GM12878 (cell line): ENCODE measurements at regions not wholly inside any gene's neighbourhood (a gene's known extent, or its start where the extent isn't known, plus 50 kb on each side); places are given as distances from the start of the nearest gene placed in this dataset.

Experiments
- ATAC-seq: fragments of 200-7000 bp; cut with Tn5 transposase; 3 replicates; pipeline ENCODE4 v1.9.1; 2020; ENCODE audit warnings: mild to moderate bottlenecking, moderate library complexity
- BruUV-seq: library from RNA; stranded (reverse); fragments of 400-500 nt; replicated peaks from 2 replicates; lab custom pipeline; 2021; lab: Mats Ljungman, UMichigan
- CTCF ChIA-PET: fragments of 300-600 bp; sonication (Branson Sonifier 250); formaldehyde crosslinking; extraction: SDS; loops from one replicate; lab custom pipeline; 2021; ENCODE audit warnings: inconsistent platforms; lab: Yijun Ruan, JAX
- POLR2A ChIA-PET: fragments of 350-600 bp; formaldehyde crosslinking; extraction: SDS; loops from one replicate; lab custom pipeline; 2021; ENCODE audit warnings: inconsistent platforms; lab: Charles Lee
- RAD21 ChIA-PET: fragments of 300-600 bp; sonication (Branson Sonifier 250); formaldehyde crosslinking; loops from one replicate; lab custom pipeline; 2023; ENCODE audit warnings: antibody characterized with exemption; ENCODE audit not compliant: unreplicated experiment; lab: Charles Lee
- SMC1A ChIA-PET: fragments of 300-600 bp; sonication (Branson Sonifier 250); formaldehyde crosslinking; loops from one replicate; lab custom pipeline; 2023; ENCODE audit not compliant: unreplicated experiment, uncharacterized antibody; lab: Charles Lee
- DNase-seq: peaks from one replicate; pipeline ENCODE4 v3.0.0-alpha.2; 2011; ENCODE audit warnings: low read depth, low spot score
- FAIRE-seq: peaks from 3 replicates; lab custom pipeline; 2011; peaks lifted over from hg19 to GRCh38; lab: Jason Lieb, UNC
- H2AFZ ChIP-seq: 2 replicates; pipeline ENCODE4 v1.6.0; 2011; ENCODE audit warnings: low read depth, low read length, control low read depth; ENCODE audit not compliant: control insufficient read depth
- H3K27ac ChIP-seq: 2 replicates; pipeline ENCODE4 v1.5.1; 2011; ENCODE audit warnings: control low read depth; ENCODE audit not compliant: control insufficient read depth, insufficient read depth
- H3K27me3 ChIP-seq, 2 experiments: replicated peaks in 1 of 2; 2 replicates each; pipeline versions ENCODE4 v1.6.0 to v1.6.1; 2011; ENCODE audit warnings: low read length in 1 of 2; ENCODE audit not compliant: control insufficient read depth in 2 of 2, insufficient read depth in 2 of 2
- H3K36me3 ChIP-seq, 2 experiments: 2 replicates each; pipeline ENCODE4 v1.5.1; 2011; ENCODE audit warnings: low read length in 1 of 2; ENCODE audit not compliant: control insufficient read depth in 2 of 2, insufficient read depth in 2 of 2
- H3K4me1 ChIP-seq: 2 replicates; pipeline ENCODE4 v1.6.1; 2011; ENCODE audit warnings: mild to moderate bottlenecking, low read length, moderate library complexity, mixed read lengths; ENCODE audit not compliant: control insufficient read depth, insufficient read depth
- H3K4me2 ChIP-seq: 2 replicates; pipeline ENCODE4 v1.6.0; 2011; ENCODE audit warnings: control low read depth; ENCODE audit not compliant: control insufficient read depth, insufficient read depth
- H3K4me3 ChIP-seq: fragments of 200-600 bp; sonication (generic); 2 replicates; pipeline ENCODE4 v1.5.1; 2016
- H3K79me2 ChIP-seq: 2 replicates; pipeline ENCODE4 v1.6.0; 2011; ENCODE audit warnings: low read length; ENCODE audit not compliant: control insufficient read depth, insufficient read depth
- H3K9ac ChIP-seq: 2 replicates; pipeline ENCODE4 v1.8.0; 2011; ENCODE audit warnings: low read length, control low read depth, mixed read lengths; ENCODE audit not compliant: control insufficient read depth, insufficient read depth
- H3K9me3 ChIP-seq: replicated peaks from 3 replicates; pipeline ENCODE4 v1.5.1; 2011; ENCODE audit warnings: mild to moderate bottlenecking, low read length; ENCODE audit not compliant: control insufficient read depth, insufficient read depth
- H4K20me1 ChIP-seq: 2 replicates; pipeline ENCODE4 v1.6.0; 2011; ENCODE audit not compliant: control insufficient read depth, insufficient read depth
- BHLHE40 ChIP-seq, 2 experiments: fragments of 450-650 bp in 1 of 2; IDR thresholded peaks; 2 replicates each; pipeline ENCODE4 v1.6.1; 2011 to 2017; ENCODE audit warnings: low read depth in 2 of 2, borderline replicate concordance in 1 of 2, improper control_type of control experiment in 1 of 2, low read length in 1 of 2, mild to moderate bottlenecking in 1 of 2
- CBFB ChIP-seq: IDR thresholded peaks from 2 replicates; pipeline ENCODE4 v1.6.1; 2016; ENCODE audit warnings: antibody characterized with exemption, low read depth
- IRF4 ChIP-seq: IDR thresholded peaks from 2 replicates; pipeline ENCODE4 v1.6.1; 2011; ENCODE audit warnings: low read depth, low read length
- LARP7 ChIP-seq: fragments of 450-650 bp; IDR thresholded peaks from 2 replicates; pipeline ENCODE4 v1.6.1; 2017; ENCODE audit warnings: mild to moderate bottlenecking
- PML ChIP-seq: IDR thresholded peaks from 2 replicates; pipeline ENCODE4 v1.6.1; 2012; ENCODE audit warnings: low read length, inconsistent platforms
- SPI1 ChIP-seq: IDR thresholded peaks from 2 replicates; pipeline ENCODE4 v1.6.1; 2011; ENCODE audit warnings: low read depth, mild to moderate bottlenecking, low read length, moderate library complexity, borderline replicate concordance; ENCODE audit not compliant: insufficient read depth
- SREBF1 ChIP-seq: IDR thresholded peaks from 2 replicates; pipeline ENCODE4 v1.6.1; 2012; ENCODE audit warnings: mild to moderate bottlenecking, low read length
- STAT1 ChIP-seq: fragments of 450-650 bp; conservative IDR thresholded peaks from 2 replicates; pipeline ENCODE4 v1.6.1; 2014; ENCODE audit warnings: antibody characterized with exemption, mild to moderate bottlenecking
- ZNF384 ChIP-seq: IDR thresholded peaks from 2 replicates; pipeline ENCODE4 v1.6.1; 2012; ENCODE audit warnings: low read depth, mild to moderate bottlenecking, low read length, improper control_type of control experiment, borderline replicate concordance
- WGBS: methylation state at CpG from one replicate; pipeline ENCODE4 v1.1.6; 2016; ENCODE audit warnings: low lambda C conversion rate; ENCODE audit not compliant: insufficient replicate concordance, insufficient coverage; ENCODE audit errors: missing lambda C conversion rate; 5-methylcytosine and 5-hydroxymethylcytosine counted together
- in situ Hi-C: fragments of 300-500 bp; cut with MboI; formaldehyde crosslinking; loops from 9 replicates; pipeline ENCODE4 v1.14.3; 2018; ENCODE audit warnings: mixed read lengths
- intact Hi-C: fragments of 100-400 bp; cut with micrococcal nuclease; formaldehyde crosslinking; loops from one replicate; pipeline ENCODE4 v1.14.2; 2022; ENCODE audit not compliant: unreplicated experiment
- TF ChIP-seq, protein P1 (sequence below): fragments of 450-650 bp; IDR thresholded peaks from 2 replicates; pipeline ENCODE4 v1.6.1; 2017; ENCODE audit warnings: mild to moderate bottlenecking
- TF ChIP-seq, protein P2 (sequence below): fragments of 450-650 bp; IDR thresholded peaks from 2 replicates; pipeline ENCODE4 v1.6.1; 2017; ENCODE audit warnings: mild to moderate bottlenecking, moderate library complexity

DNA sequence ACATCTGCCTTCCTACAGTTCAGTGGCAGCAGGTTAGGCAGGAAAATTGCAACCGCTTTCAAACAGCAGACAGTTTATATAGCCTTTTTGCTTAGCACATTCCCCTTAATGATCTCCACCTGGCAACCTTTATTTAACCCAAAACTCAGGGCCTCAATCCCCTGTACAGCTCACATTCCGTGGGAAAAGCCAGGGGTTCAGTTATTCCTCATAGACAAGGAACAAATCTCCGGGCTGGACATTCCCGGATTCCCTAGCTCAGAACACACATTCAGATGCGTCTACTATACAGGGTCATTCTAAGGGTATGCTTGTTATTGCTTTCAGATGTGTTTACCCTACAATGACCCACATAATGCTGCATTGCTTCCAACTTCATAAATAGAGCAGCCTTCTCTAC is 73.8 kb upstream of the DCN start:
- no peaks in the 10 kb centered on the region for H4K20me1 ChIP-seq
- no peak overlapping the region for H3K9ac ChIP-seq
- H3K4me2 ChIP-seq: no peak overlapping the region
- H3K4me1 ChIP-seq: no peaks in the 10 kb centered on the region
- no peaks in the 10 kb centered on the region for H3K9me3 ChIP-seq
- no peak overlapping the region for H3K4me3 ChIP-seq
- no peaks in the 10 kb centered on the region for H3K36me3 ChIP-seq
- intact Hi-C loops (no loop called here), in situ Hi-C loops (no loop called here)
- ATAC-seq: no peak
- H3K27me3 ChIP-seq: no peaks in the 10 kb centered on the region
- no peak overlapping the region for H2AFZ ChIP-seq
- ChIA-PET RAD21 (no interaction called here), POLR2A (no interaction called here), CTCF (no interaction called here), SMC1A (no interaction called here)
- H3K79me2 ChIP-seq: no peaks in the 10 kb centered on the region
- BruUV-seq: no TSS peak
- H3K27ac ChIP-seq: no peak overlapping the region
- no peak for DNase-seq
- 42% methylated on average over 5 of the region's 5 CpGs for WGBS
- TF ChIP-seq SPI1 (no peak), SREBF1 (no peak), IRF4 (no peak)
- no peak for FAIRE-seq

DNA sequence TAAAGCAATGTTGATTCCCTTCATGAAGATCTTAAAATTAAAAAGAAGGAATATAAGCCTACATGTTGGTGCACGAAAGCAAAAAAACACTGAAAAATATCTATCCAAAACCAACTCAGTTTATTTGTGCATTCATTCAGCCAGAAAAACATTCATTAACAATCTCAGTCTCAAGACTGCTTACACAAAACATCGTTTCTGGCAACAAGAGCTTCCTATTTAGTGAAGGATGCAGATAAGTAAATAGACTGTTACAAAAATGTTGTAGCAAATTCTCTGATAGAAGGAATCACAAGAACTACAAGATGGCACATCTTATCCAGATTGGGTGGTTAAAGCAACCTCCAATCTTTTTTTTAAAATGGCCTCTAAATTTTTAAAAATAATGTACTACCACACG is 69.7 kb upstream of the DCN start:
- ChIA-PET CTCF (no interaction called here), POLR2A (no interaction called here), RAD21 (no interaction called here), SMC1A (interaction anchor here (1.0 kb wide), 2 partner anchors 9 to 144 kb away, joined by 3 read pairs; no protein-coding TSS in a partner anchor)
- BruUV-seq: no TSS peak
- intact Hi-C loops (no loop called here), in situ Hi-C loops (no loop called here)
- Histone ChIP-seq H3K4me1 (no peaks in the 10 kb centered on the region), H3K27me3 (no peaks in the 10 kb centered on the region), H4K20me1 (no peaks in the 10 kb centered on the region), H3K9me3 (no peaks in the 10 kb centered on the region), H3K79me2 (no peaks in the 10 kb centered on the region), H2AFZ (no peak overlapping the region), H3K36me3 (no peaks in the 10 kb centered on the region), H3K4me3 (no peak overlapping the region), H3K4me2 (no peak overlapping the region), H3K9ac (no peak overlapping the region), H3K27ac (no peak overlapping the region)
- DNase-seq (no peak), ATAC-seq (no peak), FAIRE-seq (no peak)
- no peak for TF ChIP-seq CBFB
- TF ChIP-seq ZNF384: no peak
- no peak for TF ChIP-seq PML
- no peak for TF ChIP-seq SREBF1
- no peak for TF ChIP-seq STAT1
- no peak for TF ChIP-seq LARP7
- TF ChIP-seq, protein P1, sequence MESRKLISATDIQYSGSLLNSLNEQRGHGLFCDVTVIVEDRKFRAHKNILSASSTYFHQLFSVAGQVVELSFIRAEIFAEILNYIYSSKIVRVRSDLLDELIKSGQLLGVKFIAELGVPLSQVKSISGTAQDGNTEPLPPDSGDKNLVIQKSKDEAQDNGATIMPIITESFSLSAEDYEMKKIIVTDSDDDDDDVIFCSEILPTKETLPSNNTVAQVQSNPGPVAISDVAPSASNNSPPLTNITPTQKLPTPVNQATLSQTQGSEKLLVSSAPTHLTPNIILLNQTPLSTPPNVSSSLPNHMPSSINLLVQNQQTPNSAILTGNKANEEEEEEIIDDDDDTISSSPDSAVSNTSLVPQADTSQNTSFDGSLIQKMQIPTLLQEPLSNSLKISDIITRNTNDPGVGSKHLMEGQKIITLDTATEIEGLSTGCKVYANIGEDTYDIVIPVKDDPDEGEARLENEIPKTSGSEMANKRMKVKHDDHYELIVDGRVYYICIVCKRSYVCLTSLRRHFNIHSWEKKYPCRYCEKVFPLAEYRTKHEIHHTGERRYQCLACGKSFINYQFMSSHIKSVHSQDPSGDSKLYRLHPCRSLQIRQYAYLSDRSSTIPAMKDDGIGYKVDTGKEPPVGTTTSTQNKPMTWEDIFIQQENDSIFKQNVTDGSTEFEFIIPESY: no peak
- no peak for TF ChIP-seq BHLHE40 (IDR thresholded peaks at IDR 0.05; ENCODE audit: borderline replicate concordance in 1 of 2, low read depth in 2 of 2, low read length in 1 of 2)
- TF ChIP-seq, protein P2, sequence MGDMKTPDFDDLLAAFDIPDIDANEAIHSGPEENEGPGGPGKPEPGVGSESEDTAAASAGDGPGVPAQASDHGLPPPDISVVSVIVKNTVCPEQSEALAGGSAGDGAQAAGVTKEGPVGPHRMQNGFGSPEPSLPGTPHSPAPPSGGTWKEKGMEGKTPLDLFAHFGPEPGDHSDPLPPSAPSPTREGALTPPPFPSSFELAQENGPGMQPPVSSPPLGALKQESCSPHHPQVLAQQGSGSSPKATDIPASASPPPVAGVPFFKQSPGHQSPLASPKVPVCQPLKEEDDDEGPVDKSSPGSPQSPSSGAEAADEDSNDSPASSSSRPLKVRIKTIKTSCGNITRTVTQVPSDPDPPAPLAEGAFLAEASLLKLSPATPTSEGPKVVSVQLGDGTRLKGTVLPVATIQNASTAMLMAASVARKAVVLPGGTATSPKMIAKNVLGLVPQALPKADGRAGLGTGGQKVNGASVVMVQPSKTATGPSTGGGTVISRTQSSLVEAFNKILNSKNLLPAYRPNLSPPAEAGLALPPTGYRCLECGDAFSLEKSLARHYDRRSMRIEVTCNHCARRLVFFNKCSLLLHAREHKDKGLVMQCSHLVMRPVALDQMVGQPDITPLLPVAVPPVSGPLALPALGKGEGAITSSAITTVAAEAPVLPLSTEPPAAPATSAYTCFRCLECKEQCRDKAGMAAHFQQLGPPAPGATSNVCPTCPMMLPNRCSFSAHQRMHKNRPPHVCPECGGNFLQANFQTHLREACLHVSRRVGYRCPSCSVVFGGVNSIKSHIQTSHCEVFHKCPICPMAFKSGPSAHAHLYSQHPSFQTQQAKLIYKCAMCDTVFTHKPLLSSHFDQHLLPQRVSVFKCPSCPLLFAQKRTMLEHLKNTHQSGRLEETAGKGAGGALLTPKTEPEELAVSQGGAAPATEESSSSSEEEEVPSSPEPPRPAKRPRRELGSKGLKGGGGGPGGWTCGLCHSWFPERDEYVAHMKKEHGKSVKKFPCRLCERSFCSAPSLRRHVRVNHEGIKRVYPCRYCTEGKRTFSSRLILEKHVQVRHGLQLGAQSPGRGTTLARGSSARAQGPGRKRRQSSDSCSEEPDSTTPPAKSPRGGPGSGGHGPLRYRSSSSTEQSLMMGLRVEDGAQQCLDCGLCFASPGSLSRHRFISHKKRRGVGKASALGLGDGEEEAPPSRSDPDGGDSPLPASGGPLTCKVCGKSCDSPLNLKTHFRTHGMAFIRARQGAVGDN: no peak
- 7% methylated on average over 3 of the region's 3 CpGs for WGBS
